ENCODE measurements at regions not wholly inside any gene's neighbourhood (a gene's known extent, or its start where the extent isn't known, plus 50 kb on each side); places are given as distances from the start of the nearest gene placed in this dataset.

DNA sequence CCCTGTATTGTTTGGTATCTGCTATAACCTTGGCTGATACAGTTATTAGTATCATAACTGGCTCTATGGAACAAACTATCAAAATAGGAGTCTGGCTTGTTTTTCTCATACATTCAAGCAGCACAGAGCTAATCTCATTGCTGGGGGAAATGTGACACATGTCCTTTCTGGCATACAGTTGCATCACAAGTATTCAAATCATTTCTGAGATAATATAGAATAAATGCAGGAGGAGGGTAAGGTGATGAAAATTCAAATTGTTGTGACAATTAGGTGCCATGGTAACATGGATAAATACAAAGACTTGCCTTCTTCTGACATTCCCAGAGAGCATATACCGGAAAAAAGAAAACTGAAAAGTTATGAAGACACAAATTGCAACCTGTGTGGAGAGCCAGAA is 2706.8 kb downstream of the ARAP2 start:
- TF ChIP-seq, protein P1, sequence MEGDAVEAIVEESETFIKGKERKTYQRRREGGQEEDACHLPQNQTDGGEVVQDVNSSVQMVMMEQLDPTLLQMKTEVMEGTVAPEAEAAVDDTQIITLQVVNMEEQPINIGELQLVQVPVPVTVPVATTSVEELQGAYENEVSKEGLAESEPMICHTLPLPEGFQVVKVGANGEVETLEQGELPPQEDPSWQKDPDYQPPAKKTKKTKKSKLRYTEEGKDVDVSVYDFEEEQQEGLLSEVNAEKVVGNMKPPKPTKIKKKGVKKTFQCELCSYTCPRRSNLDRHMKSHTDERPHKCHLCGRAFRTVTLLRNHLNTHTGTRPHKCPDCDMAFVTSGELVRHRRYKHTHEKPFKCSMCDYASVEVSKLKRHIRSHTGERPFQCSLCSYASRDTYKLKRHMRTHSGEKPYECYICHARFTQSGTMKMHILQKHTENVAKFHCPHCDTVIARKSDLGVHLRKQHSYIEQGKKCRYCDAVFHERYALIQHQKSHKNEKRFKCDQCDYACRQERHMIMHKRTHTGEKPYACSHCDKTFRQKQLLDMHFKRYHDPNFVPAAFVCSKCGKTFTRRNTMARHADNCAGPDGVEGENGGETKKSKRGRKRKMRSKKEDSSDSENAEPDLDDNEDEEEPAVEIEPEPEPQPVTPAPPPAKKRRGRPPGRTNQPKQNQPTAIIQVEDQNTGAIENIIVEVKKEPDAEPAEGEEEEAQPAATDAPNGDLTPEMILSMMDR (conservative IDR thresholded peaks at IDR 0.05; ENCODE audit: low read length): no peak
- no peak for TF ChIP-seq EZH2phosphoT487 (IDR thresholded peaks at IDR 0.05; ENCODE audit: borderline replicate concordance)

All from Loucy (cell line).